ENCODE measurements at regions not wholly inside any gene's neighbourhood (a gene's known extent, or its start where the extent isn't known, plus 50 kb on each side); places are given as distances from the start of the nearest gene placed in this dataset.

DNA sequence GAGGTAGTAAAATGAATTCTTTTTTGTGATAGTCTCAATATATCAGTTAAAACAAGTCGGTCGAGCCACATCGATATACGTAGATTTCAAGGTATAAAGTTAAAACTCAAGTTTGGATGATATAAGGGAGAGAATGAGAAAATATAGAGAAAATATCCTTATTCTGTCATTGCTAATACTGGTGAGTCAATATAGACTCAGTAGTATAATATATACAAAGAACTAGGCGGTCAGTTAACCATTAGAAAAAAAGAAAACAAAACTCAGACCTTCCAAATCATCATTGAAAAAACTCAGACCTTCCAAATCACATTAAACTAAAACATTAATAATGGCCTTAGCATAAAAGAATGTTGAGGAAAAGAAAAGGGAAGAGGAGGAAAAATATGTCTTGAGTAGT lies 817.1 kb upstream of the IGFBP3 start:
- H3K27ac ChIP-seq (ENCODE audit: control insufficient read depth, insufficient read depth): no peak overlapping the region
- POLR2A ChIA-PET: no interaction called here
- H3K9me3 ChIP-seq (replicated peaks; ENCODE audit: control insufficient read depth, insufficient read depth, low read length): no peaks in the 10 kb centered on the region
- H4K20me1 ChIP-seq (ENCODE audit: control insufficient read depth, insufficient read depth): no peaks in the 10 kb centered on the region
- BruUV-seq (replicated peaks): no TSS peak
- no peak overlapping the region for H3K4me3 ChIP-seq
- CTCF ChIA-PET: no interaction called here
- no peak overlapping the region for H2AFZ ChIP-seq (ENCODE audit: control insufficient read depth, low read depth, low read length)
- intact Hi-C loops (cut with micrococcal nuclease; ENCODE audit: unreplicated experiment): no loop called here
- TF ChIP-seq, protein P1, sequence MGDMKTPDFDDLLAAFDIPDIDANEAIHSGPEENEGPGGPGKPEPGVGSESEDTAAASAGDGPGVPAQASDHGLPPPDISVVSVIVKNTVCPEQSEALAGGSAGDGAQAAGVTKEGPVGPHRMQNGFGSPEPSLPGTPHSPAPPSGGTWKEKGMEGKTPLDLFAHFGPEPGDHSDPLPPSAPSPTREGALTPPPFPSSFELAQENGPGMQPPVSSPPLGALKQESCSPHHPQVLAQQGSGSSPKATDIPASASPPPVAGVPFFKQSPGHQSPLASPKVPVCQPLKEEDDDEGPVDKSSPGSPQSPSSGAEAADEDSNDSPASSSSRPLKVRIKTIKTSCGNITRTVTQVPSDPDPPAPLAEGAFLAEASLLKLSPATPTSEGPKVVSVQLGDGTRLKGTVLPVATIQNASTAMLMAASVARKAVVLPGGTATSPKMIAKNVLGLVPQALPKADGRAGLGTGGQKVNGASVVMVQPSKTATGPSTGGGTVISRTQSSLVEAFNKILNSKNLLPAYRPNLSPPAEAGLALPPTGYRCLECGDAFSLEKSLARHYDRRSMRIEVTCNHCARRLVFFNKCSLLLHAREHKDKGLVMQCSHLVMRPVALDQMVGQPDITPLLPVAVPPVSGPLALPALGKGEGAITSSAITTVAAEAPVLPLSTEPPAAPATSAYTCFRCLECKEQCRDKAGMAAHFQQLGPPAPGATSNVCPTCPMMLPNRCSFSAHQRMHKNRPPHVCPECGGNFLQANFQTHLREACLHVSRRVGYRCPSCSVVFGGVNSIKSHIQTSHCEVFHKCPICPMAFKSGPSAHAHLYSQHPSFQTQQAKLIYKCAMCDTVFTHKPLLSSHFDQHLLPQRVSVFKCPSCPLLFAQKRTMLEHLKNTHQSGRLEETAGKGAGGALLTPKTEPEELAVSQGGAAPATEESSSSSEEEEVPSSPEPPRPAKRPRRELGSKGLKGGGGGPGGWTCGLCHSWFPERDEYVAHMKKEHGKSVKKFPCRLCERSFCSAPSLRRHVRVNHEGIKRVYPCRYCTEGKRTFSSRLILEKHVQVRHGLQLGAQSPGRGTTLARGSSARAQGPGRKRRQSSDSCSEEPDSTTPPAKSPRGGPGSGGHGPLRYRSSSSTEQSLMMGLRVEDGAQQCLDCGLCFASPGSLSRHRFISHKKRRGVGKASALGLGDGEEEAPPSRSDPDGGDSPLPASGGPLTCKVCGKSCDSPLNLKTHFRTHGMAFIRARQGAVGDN (IDR thresholded peaks at IDR 0.05): no peak
- no peak for TF ChIP-seq KAT2A (conservative IDR thresholded peaks at IDR 0.05; ENCODE audit: control insufficient read depth, low read depth, low read length)
- TF ChIP-seq SMAD5 (IDR thresholded peaks at IDR 0.05; ENCODE audit: low read depth): no peak
- no peak for TF ChIP-seq JUNB (IDR thresholded peaks at IDR 0.05)
- no peak for TF ChIP-seq MEF2B (IDR thresholded peaks at IDR 0.05; ENCODE audit: partially characterized antibody, poor library complexity, severe bottlenecking)
- TF ChIP-seq CBX3 (IDR thresholded peaks at IDR 0.05; ENCODE audit: borderline replicate concordance, low read depth): no peak
- TF ChIP-seq EP300 (IDR thresholded peaks at IDR 0.05; ENCODE audit: borderline replicate concordance in 1 of 2, control insufficient read depth in 1 of 2, low read depth in 2 of 2, low read length in 2 of 2): no peak
- TF ChIP-seq, protein P2, sequence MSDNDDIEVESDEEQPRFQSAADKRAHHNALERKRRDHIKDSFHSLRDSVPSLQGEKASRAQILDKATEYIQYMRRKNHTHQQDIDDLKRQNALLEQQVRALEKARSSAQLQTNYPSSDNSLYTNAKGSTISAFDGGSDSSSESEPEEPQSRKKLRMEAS (IDR thresholded peaks at IDR 0.05; ENCODE audit: low read depth, low read length): no peak
- TF ChIP-seq KLF5 (IDR thresholded peaks at IDR 0.05; ENCODE audit: partially characterized antibody): no peak
- TF ChIP-seq NRF1 (conservative IDR thresholded peaks at IDR 0.05; ENCODE audit: low read depth, low read length): no peak
- TF ChIP-seq PAX8 (IDR thresholded peaks at IDR 0.05): no peak
- TF ChIP-seq, protein P3, sequence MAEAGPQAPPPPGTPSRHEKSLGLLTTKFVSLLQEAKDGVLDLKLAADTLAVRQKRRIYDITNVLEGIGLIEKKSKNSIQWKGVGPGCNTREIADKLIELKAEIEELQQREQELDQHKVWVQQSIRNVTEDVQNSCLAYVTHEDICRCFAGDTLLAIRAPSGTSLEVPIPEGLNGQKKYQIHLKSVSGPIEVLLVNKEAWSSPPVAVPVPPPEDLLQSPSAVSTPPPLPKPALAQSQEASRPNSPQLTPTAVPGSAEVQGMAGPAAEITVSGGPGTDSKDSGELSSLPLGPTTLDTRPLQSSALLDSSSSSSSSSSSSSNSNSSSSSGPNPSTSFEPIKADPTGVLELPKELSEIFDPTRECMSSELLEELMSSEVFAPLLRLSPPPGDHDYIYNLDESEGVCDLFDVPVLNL (IDR thresholded peaks at IDR 0.05; ENCODE audit: low read depth, low read length): no peak
- TF ChIP-seq TCF3 (IDR thresholded peaks at IDR 0.05; ENCODE audit: borderline replicate concordance, insufficient read depth, low read depth, low read length): no peak
- no peak for TF ChIP-seq MEF2A (IDR thresholded peaks at IDR 0.05; ENCODE audit: insufficient read depth, low read depth, low read length)
- TF ChIP-seq FOXM1 (IDR thresholded peaks at IDR 0.05; ENCODE audit: low read depth, low read length): no peak
- no peak for TF ChIP-seq ZNF24 (IDR thresholded peaks at IDR 0.05)
- no peak for TF ChIP-seq POLR2AphosphoS5 (IDR thresholded peaks at IDR 0.05; ENCODE audit: low read length)
- no peak for TF ChIP-seq SREBF2 (IDR thresholded peaks at IDR 0.05; ENCODE audit: low read length)
- no peak overlapping the region for H3K4me2 ChIP-seq (ENCODE audit: control insufficient read depth, insufficient read depth)
- SMC1A ChIA-PET (ENCODE audit: uncharacterized antibody, unreplicated experiment): interaction anchor here (0.8 kb wide), 1 partner anchor 200 kb away, joined by 3 read pairs; no protein-coding TSS in a partner anchor
- in situ Hi-C loops (cut with MboI): no loop called here
- no peaks in the 10 kb centered on the region for H3K36me3 ChIP-seq (ENCODE audit: control insufficient read depth in 2 of 2, insufficient read depth in 2 of 2, low read length in 1 of 2)
- 79% methylated on average over 5 of the region's 5 CpGs for WGBS (ENCODE audit: insufficient coverage, insufficient replicate concordance, low lambda C conversion rate, missing lambda C conversion rate)
- DNase-seq (ENCODE audit: low read depth, low spot score) (no peak), ATAC-seq (no peak), FAIRE-seq (no peak)
- no peaks in the 10 kb centered on the region for H3K79me2 ChIP-seq (ENCODE audit: control insufficient read depth, insufficient read depth, low read length)
- H3K9ac ChIP-seq (ENCODE audit: control insufficient read depth, insufficient read depth, low read length): no peak overlapping the region
- RAD21 ChIA-PET (ENCODE audit: unreplicated experiment): no interaction called here
- no peaks in the 10 kb centered on the region for H3K4me1 ChIP-seq (ENCODE audit: control insufficient read depth, insufficient read depth, low read length)
- H3K27me3 ChIP-seq (replicated peaks in 1 of 2; ENCODE audit: control insufficient read depth in 2 of 2, insufficient read depth in 2 of 2, low read length in 1 of 2): no peaks in the 10 kb centered on the region
